ENCODE measurements at regions not wholly inside any gene's neighbourhood (a gene's known extent, or its start where the extent isn't known, plus 50 kb on each side); places are given as distances from the start of the nearest gene placed in this dataset.
"Not testable (repeated sequence)": the region's sequence is repeated elsewhere in the genome, so short reads cannot be mapped to it uniquely, and the experiment has no call there.

DNA sequence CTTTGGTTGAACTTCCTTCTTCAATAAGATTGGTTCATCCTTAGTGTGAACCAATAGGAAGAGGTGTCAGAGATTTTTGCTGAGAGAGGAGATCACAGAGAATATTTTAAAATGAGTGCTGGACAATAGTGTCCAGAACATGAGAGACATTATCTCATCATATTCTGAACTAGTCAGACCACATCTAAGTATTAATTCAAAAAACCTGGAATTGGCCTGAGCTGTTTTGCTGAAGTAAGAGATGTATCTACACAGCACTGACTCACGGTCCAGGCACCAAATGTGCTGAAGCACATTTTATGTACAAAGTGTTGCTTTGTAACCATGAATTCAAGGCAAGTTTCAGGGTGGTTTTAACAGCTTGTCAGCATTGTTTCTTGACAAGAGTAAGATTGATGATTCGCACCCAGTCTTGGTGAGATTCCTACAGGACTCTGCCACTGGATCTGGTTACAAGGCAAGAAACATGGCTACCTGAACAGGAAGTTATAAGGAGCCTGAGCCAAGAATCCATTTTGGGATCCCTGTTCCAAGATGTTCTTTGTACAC lies 178.2 kb upstream of the HEY2 start:
- H3K4me1 Mint-ChIP-seq = peaks cover 2% of the 10 kb centered on the region
- no peaks in the 10 kb centered on the region for H3K9me3 ChIP-seq (ENCODE audit: control insufficient read depth, low read length, poor library complexity, severe bottlenecking)
- peaks cover 43% of the 10 kb centered on the region for H3K27me3 Mint-ChIP-seq
- no peak overlapping the region for H3K4me3 Mint-ChIP-seq
- DNase-seq (no peak), ATAC-seq (no peak)
- H3K36me3 Mint-ChIP-seq (ENCODE audit: low read depth) = peaks cover 2% of the 10 kb centered on the region
- no peak overlapping the region for H3K27ac Mint-ChIP-seq

DNA sequence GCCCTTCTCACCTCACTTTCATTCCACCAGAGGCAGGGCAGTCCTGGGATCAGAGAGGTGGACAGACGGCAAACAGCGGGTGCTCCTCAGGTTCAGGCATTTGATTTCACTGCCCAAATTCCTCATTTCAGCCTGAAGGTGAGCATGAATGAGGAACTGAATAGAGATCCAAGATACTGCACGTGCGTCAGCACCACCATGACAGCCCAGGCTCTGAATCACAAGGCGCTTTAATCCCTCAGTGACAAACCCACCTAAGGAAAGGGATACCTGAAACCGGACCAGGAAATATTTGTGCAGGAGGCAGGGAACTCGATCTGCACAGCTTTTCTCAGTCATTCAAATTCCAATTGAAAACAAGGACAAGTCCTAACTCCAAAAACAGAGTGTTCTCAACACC lies 174.8 kb upstream of the HEY2 start:
- Mint-ChIP-seq H3K4me3 (no peak overlapping the region), H3K36me3 (ENCODE audit: low read depth) (peaks cover 2% of the 10 kb centered on the region), H3K27ac (no peak overlapping the region), H3K27me3 (peaks cover 53% of the 10 kb centered on the region), H3K4me1 (no peaks in the 10 kb centered on the region)
- ATAC-seq (no peak), DNase-seq (no peak)
- no peaks in the 10 kb centered on the region for H3K9me3 ChIP-seq (ENCODE audit: control insufficient read depth, low read length, poor library complexity, severe bottlenecking)

DNA sequence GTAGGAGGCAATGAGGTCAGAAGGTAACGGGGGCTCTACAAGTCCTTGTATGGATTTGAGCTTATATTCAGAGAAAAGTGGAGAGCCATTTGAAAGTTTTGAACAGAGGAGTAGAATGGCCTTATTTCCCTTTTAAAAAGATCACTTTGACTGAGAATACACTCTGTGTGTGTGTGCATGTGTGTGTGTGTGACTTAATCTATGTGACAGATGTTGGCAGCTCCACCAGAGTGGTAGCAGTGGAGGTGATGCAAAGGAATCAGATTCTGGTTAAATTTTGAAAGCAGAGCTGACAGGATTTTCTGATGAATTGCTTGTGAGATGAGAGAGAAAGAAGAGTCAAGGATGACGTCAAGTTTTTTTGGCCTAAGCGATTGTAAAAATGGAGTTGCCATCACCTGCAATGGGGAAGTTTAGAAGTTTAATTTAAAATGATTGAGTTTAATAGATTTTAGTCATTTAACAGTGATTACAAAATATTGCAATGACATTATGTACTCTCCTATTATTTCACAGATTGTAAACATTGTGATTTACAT lies 172.2 kb upstream of the HEY2 start:
- DNase-seq (no peak), ATAC-seq (no peak)
- Mint-ChIP-seq H3K27ac (no peak overlapping the region), H3K4me3 (no peak overlapping the region), H3K27me3 (peaks cover 50% of the 10 kb centered on the region), H3K36me3 (ENCODE audit: low read depth) (peaks cover 2% of the 10 kb centered on the region), H3K4me1 (no peaks in the 10 kb centered on the region)
- H3K9me3 ChIP-seq (ENCODE audit: control insufficient read depth, low read length, poor library complexity, severe bottlenecking) = no peaks in the 10 kb centered on the region

DNA sequence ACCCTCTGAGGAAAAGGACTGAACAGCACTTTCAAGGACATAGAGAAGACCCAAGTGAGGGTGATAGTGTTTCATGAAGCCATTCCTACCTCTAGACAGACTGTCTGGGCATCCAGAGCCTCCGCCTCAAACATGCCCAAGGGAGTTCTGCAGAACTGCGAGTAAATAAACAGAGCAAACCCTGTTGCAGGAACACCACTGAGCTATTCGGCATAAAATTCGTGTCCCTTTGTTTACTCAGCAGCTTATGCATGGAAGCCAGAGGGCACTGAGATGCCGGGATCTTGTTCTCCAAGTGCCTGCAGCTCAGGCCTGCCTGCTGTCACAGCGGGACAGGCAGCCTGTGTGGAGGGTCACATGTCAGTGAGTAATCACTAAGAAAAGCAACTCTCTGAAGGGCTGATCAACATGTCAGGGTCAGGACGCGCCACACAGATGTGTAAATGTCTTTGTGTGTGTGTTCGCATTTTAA lies 164.9 kb upstream of the HEY2 start:
- no peak overlapping the region for H3K27ac Mint-ChIP-seq
- DNase-seq = no peak
- no peaks in the 10 kb centered on the region for H3K36me3 Mint-ChIP-seq (ENCODE audit: low read depth)
- no peaks in the 10 kb centered on the region for H3K4me1 Mint-ChIP-seq
- H3K9me3 ChIP-seq (ENCODE audit: control insufficient read depth, low read length, poor library complexity, severe bottlenecking) = no peaks in the 10 kb centered on the region
- peaks cover 42% of the 10 kb centered on the region for H3K27me3 Mint-ChIP-seq
- ATAC-seq = no peak
- no peak overlapping the region for H3K4me3 Mint-ChIP-seq

DNA sequence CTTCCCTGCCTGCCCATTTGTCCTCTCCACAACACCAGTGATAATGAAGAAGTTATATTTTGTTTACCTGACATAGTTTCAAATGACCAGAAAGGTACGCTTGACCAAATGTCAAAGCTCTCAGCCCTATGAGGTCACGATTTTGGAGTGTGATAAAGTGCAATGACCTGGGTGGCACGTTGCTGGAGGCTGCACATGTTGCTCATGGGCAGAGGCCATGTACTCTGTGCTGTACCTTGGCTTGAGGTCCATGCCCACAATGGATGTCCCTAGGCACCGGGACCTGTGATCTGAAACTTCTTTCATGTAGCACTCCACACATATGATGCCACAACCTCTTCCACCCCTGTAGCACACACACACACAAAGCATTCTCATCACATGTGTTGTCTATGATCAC lies 164.0 kb upstream of the HEY2 start:
- H3K4me1 Mint-ChIP-seq = no peaks in the 10 kb centered on the region
- no peaks in the 10 kb centered on the region for H3K36me3 Mint-ChIP-seq (ENCODE audit: low read depth)
- no peak overlapping the region for H3K27ac Mint-ChIP-seq
- ATAC-seq (no peak), DNase-seq (no peak)
- peaks cover 42% of the 10 kb centered on the region for H3K27me3 Mint-ChIP-seq
- H3K4me3 Mint-ChIP-seq = no peak overlapping the region
- H3K9me3 ChIP-seq (ENCODE audit: control insufficient read depth, low read length, poor library complexity, severe bottlenecking) = no peaks in the 10 kb centered on the region

DNA sequence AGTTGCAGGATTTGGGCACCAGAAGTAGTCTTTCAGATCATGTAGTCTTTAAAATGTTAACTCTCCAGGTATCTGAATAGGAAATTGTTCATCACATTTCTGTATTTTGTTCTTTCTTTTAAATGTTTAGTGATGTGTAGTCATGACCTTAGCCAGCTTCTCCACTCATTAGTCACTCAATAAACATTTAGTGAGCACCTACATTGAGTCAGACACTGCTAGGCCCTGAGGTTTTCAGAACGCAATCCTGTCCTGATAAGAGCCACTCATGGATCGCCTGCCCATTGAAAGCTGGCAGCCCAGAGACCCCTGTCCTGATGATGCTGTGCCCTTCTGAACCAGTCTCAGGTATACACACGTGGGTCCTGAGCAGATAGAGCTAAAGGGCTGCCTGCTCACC lies 163.4 kb upstream of the HEY2 start:
- DNase-seq (no peak), ATAC-seq (no peak)
- H3K9me3 ChIP-seq (ENCODE audit: control insufficient read depth, low read length, poor library complexity, severe bottlenecking) = no peaks in the 10 kb centered on the region
- H3K4me3 Mint-ChIP-seq = no peak overlapping the region
- peaks cover 42% of the 10 kb centered on the region for H3K27me3 Mint-ChIP-seq
- no peaks in the 10 kb centered on the region for H3K36me3 Mint-ChIP-seq (ENCODE audit: low read depth)
- H3K27ac Mint-ChIP-seq = no peak overlapping the region
- H3K4me1 Mint-ChIP-seq = no peaks in the 10 kb centered on the region

DNA sequence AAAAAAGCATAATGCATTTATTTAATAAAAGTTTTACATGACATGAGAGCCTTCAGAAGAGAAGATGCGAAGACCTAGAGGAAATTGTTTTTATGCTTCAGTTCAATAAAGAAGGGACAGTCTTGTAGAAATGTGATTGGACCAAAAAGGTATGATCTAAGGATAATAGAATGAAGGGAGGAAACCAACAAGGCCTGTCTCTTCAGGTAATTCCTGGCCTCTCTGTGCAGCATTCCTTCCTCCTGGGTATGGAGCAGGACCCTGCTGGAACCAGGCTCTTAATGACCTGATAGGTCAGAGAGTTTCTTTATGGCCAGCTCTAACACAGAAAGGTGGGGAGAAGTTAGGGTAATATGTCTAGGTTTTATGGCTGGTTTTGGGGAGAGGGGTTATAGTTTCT lies 162.8 kb upstream of the HEY2 start:
- DNase-seq = no peak
- H3K27me3 Mint-ChIP-seq = peaks cover 42% of the 10 kb centered on the region
- no peaks in the 10 kb centered on the region for H3K36me3 Mint-ChIP-seq (ENCODE audit: low read depth)
- H3K4me3 Mint-ChIP-seq = no peak overlapping the region
- ATAC-seq = no peak
- H3K4me1 Mint-ChIP-seq = no peaks in the 10 kb centered on the region
- H3K27ac Mint-ChIP-seq = no peak overlapping the region
- H3K9me3 ChIP-seq (ENCODE audit: control insufficient read depth, low read length, poor library complexity, severe bottlenecking) = no peaks in the 10 kb centered on the region

DNA sequence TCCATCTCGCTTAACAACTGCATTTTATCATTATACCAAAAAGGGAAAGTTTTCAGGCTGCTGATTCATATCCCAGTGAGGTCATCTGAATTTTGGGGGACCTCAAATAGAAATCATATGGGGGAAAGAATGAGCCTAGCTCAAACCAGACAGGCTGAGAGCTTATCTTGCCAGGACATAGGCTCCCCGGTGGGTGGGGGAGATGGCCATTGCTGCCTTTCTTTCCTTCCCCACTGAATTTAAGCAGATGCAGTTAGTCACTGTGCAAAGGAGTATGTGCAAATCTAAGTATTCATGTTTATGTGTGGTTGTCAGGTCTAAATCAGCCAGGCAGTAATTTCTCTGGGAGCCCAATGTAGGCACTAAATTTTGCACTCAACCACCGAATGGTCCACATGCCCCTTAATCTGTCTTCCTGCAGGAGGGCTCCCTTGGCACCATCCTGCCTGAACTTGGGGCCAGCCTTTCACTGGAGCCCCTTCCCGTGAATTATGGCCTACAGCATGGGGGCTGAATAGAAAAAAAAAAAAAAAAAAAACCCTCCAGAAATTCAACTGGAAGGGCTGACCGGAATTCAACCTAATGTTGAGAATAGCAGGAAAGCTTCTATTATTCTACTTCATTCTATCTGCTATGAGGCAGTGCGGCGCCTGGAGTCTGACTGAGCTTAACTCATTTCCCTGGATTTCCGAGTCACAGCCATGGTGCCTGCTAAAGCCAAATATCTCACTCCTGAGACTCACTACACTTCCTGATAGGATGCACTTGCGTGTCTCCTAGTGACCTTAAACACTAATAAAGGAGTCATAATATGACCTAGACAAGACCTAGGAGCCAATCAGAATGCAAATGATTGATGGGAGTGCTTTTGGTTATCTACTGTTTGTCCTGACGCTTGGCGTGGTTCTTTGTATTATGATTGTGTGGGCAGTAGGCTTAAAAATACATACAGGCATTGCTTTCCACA lies 161.5 kb upstream of the HEY2 start:
- Mint-ChIP-seq H3K4me1 (peaks cover 2% of the 10 kb centered on the region), H3K36me3 (ENCODE audit: low read depth) (no peaks in the 10 kb centered on the region), H3K27me3 (peaks cover 37% of the 10 kb centered on the region), H3K4me3 (no peak overlapping the region), H3K27ac (no peak overlapping the region)
- DNase-seq (no peak), ATAC-seq (no peak)
- H3K9me3 ChIP-seq (ENCODE audit: control insufficient read depth, low read length, poor library complexity, severe bottlenecking) = no peaks in the 10 kb centered on the region

DNA sequence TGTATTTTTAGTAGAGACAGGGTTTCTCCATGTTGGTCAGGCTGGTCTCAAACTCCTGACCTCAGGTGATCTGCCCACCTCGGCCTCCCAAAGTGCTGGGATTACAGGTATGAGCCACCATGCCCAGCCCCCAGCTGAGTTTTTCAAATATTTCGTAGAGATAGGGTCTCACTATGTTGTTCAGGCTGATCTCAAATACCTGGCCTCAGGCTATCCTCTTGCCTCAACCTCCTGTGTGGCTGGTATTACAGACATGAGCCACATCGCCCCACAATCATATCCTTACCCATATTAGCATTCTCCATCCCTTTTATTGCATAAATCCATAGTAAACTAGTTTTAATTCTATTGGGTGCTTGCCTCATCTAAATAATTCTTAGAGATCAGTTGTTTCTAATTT lies 157.6 kb upstream of the HEY2 start:
- not testable (repeated sequence) for ATAC-seq; DNase-seq; H3K36me3 Mint-ChIP-seq (ENCODE audit: low read depth); H3K9me3 ChIP-seq (ENCODE audit: control insufficient read depth, low read length, poor library complexity, severe bottlenecking); H3K4me1 Mint-ChIP-seq; H3K4me3 Mint-ChIP-seq; H3K27ac Mint-ChIP-seq
- peaks cover 13% of the 10 kb centered on the region for H3K27me3 Mint-ChIP-seq

DNA sequence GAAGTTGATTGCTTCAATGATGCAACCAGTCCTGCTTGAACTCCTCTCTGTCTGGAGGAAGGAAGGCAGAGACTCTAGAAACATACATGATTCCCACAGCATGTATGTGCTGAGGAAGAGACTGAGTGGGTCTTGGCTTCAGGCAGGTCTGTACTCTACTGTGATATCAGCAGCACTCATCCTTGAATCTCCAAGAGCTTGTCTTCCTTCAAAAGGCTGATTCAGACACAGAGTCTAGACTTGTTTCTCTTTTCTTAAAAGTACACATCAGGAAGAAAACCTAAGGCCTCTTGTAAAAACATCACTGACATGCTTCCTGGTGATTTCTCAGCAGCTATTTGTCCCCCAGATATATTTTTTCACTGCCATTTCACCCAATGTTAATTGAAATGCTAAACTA lies 155.7 kb upstream of the HEY2 start:
- no peak overlapping the region for H3K27ac Mint-ChIP-seq
- no peak for DNase-seq
- no peaks in the 10 kb centered on the region for H3K36me3 Mint-ChIP-seq (ENCODE audit: low read depth)
- H3K9me3 ChIP-seq (ENCODE audit: control insufficient read depth, low read length, poor library complexity, severe bottlenecking) = no peaks in the 10 kb centered on the region
- no peak for ATAC-seq
- peaks cover 14% of the 10 kb centered on the region for H3K27me3 Mint-ChIP-seq
- peaks cover 2% of the 10 kb centered on the region for H3K4me1 Mint-ChIP-seq
- no peak overlapping the region for H3K4me3 Mint-ChIP-seq

DNA sequence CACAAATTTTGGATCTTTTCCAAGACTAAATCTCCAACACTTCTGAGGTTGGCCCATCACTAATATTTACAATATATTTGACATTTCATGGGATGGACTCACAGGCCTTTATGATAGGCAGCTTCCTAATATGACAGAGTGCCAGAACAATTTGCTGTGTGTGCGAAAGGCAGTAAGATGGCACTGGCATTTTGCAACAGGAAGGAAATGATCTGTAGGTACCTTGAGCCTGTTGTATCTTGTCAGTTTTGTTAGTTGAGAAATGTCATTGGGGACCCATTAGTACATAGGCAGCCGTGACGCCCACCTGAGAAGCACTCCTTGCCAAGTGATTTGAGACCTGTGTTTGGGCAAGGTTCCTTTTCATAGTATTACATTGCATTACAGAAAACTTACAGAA lies 153.4 kb upstream of the HEY2 start:
- no peaks in the 10 kb centered on the region for H3K9me3 ChIP-seq (ENCODE audit: control insufficient read depth, low read length, poor library complexity, severe bottlenecking)
- H3K27ac Mint-ChIP-seq = no peak overlapping the region
- ATAC-seq = no peak
- DNase-seq = no peak
- H3K36me3 Mint-ChIP-seq (ENCODE audit: low read depth) = no peaks in the 10 kb centered on the region
- H3K4me1 Mint-ChIP-seq = peaks cover 2% of the 10 kb centered on the region
- H3K4me3 Mint-ChIP-seq = no peak overlapping the region
- peaks cover 25% of the 10 kb centered on the region for H3K27me3 Mint-ChIP-seq

DNA sequence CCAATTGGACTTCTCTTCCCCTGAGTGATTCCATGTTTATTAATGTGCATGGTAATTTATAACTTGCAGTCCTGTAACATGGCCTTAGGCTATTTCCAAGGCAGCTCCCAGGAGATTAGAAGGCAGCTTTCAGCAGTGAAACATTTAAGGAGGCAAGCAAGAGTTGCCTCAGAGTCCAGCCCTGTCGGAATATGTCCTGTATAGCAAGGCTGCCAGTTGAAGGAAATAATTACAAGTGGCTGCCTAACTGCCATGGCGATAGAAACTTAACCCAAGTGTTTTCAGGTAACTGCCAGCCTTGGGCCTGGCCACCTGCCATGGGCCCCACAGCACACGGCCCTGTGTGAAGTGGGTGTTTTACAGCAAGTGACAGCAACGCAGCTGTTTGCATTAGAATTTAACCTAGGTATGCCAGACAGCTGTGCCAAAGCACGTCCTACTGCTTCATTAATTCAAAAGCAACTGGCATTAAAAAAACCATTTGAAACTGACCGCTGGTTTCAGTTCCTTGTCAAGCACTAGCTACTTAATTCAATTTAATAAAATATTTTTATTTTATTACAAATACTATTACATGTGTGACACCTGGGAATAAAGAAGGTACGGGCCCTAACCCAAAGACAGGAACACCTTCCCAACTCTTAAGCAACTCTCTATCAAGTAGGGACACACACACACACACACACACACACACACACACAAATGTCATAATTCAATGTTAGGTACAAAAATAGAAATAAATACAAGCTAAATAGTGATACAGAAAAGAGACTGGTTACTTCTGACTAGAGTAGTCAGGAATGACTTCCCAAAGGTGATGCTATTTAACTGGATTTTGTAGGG lies 151.8 kb upstream of the HEY2 start:
- Mint-ChIP-seq H3K36me3 (ENCODE audit: low read depth) (no peaks in the 10 kb centered on the region), H3K4me3 (no peak overlapping the region), H3K4me1 (no peaks in the 10 kb centered on the region), H3K27me3 (peaks cover 23% of the 10 kb centered on the region), H3K27ac (no peak overlapping the region)
- no peaks in the 10 kb centered on the region for H3K9me3 ChIP-seq (ENCODE audit: control insufficient read depth, low read length, poor library complexity, severe bottlenecking)
- DNase-seq (no peak), ATAC-seq (no peak)

DNA sequence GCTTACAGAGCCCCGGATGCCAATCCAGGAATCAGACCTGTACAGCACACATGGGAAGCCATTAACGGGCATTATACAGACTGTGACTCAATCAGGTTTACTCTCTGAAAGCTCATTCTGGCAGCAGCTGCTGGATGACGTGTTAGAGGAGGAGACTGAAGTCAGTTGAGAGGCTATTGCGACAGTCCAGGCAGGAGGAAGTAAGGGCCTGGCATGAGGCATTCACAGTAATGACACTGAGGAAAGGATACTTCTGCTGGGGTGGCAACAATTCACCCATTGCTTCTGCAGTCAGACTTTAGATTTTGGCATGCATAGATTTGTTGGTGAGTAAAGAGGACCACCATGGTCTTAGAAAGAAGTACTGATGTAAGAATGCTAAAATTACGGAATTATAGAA lies 151.0 kb upstream of the HEY2 start:
- no peaks in the 10 kb centered on the region for H3K4me1 Mint-ChIP-seq
- no peak for ATAC-seq

More for the DNA sequence above, 151.0 kb upstream of the HEY2 start:
- H3K27me3 Mint-ChIP-seq = peaks cover 23% of the 10 kb centered on the region
- H3K36me3 Mint-ChIP-seq (ENCODE audit: low read depth) = no peaks in the 10 kb centered on the region
- no peak overlapping the region for H3K27ac Mint-ChIP-seq
- no peak for DNase-seq
- no peak overlapping the region for H3K4me3 Mint-ChIP-seq
- no peaks in the 10 kb centered on the region for H3K9me3 ChIP-seq (ENCODE audit: control insufficient read depth, low read length, poor library complexity, severe bottlenecking)

Data from T-helper 17 cell (primary cell).